Caki2 (cell line): ENCODE measurements at regions not wholly inside any gene's neighbourhood (a gene's known extent, or its start where the extent isn't known, plus 50 kb on each side); places are given as distances from the start of the nearest gene placed in this dataset.
"Not testable (repeated sequence)": the region's sequence is repeated elsewhere in the genome, so short reads cannot be mapped to it uniquely, and the experiment has no call there.

ENCODE experiments used
- DNase-seq: peaks from one replicate; pipeline ENCODE4 v3.0.0-alpha.2; 2015; ENCODE audit warnings: low read depth
- in situ Hi-C: cut with HindIII; loops from 2 replicates; pipeline ENCODE4 v1.10.0; 2016; ENCODE audit warnings: low sequenced_read_pairs, low pct_unique_long_range_greater_than_20kb, mixed read lengths

DNA sequence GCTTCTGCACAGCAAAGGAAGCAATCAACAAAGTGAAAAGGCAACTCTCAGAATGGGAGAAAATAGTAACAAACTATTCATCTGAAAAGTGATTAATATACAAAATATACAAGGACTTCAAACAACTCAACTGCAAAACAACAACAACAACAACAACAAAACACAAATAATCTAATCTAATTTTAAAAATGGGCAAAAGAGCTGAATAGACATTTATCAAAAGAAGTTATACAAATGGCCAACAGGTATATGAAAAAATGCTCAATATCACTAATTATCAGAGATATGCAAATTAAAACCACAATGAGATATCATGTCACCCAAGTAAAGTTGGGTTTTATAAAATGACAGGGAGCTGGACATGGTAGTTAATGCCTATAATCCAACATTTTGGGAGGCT is 602.8 kb upstream of the DIAPH2 start:
- no peak for DNase-seq
- in situ Hi-C loops, result no loop called here

DNA sequence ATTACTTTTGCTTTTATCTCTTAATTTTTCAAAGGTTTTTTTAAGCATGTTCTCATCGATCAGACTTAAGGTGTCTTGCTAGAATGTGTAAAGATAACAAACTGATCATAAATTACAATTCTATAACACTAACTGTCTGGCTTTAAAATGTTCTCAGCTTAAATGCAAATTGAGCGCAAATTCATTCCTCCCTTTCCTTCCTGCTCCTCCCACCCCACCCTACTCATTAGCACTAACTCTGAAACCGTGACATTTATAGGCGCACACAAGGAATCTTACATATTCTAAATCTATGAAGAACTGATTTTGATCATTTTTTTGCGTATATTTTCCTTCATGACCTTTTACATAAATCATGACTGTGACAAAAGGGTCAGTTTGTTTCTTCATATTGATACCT is 590.0 kb upstream of the DIAPH2 start:
- in situ Hi-C loops, result no loop called here
- no peak for DNase-seq

DNA sequence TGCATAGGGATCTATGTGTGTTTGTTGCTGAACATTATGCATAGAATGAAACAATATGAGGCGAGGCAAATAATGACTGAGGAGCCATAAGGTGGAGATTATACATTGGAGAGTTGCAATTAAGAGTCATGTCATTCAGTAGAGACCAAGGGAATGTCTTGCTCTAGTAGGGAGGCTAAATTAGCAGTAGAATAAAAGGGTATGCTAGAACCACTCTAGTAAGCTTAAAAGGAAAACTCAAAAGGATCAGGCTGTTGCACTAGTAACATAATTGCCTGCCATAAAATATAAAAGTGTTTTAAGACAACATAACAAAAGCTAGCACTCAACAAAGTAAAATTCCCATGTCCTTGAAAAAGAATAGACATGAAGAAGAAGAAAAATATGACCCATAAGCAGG is 586.2 kb upstream of the DIAPH2 start:
- no peak for DNase-seq
- in situ Hi-C loops, result no loop called here

DNA sequence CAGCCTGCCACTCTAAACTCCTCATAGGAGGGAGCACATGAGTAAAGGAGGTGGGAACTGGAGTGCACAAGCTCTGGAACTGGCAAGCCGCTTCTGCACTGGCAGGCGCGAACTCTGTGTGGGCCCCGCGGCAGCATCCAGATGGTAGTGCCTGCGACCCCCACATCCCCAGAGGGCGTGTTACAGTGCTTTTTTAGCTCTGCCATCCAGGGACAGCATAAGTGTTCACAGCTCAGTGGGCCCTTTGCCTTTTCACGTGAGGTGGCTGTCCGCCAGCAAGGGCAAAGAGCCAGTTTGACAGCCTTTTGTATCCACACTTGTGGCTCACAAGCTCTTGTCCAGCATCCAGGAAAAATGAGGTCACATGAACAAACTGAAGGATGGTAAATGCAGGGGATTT is 581.6 kb upstream of the DIAPH2 start:
- DNase-seq, result no peak
- in situ Hi-C loops, result no loop called here

DNA sequence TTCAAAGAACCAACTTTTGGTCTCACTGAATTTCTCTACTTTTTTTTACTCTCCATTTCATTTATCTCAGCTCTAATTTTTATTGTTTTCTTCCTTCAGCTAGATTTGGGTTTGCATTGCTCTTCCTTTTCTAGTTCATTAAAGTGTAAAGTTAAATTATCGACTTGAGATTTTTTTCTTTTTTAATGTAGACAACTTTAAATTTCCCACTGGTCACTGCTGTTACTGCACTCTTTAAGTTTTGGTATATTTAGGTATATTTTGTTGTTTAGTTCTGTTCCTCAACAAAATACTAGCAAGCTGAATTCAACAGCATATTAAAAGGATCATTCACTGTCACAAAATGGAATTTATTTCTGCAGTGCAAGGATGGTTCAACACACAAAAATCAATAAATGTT is 572.0 kb upstream of the DIAPH2 start:
- in situ Hi-C loops, result no loop called here
- DNase-seq, result no peak

DNA sequence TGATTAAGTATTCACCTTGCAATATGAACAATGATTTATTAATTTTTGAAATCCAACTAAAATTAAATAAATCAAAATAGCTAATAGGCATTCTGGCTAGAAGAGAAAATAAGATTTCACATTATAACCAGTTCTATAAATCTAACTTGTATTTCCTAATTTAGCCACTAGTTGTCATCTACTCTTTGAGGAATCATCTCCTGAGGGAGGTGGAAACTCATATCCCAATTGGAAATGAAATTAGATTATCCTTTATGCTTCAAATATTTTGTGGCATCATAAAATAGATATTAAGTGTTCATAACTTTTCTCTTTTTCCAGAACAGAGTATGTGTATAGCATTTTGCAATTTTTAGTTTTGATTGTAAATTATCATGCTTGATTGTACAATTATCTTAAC is 558.5 kb upstream of the DIAPH2 start:
- in situ Hi-C loops, result no loop called here
- no peak for DNase-seq

DNA sequence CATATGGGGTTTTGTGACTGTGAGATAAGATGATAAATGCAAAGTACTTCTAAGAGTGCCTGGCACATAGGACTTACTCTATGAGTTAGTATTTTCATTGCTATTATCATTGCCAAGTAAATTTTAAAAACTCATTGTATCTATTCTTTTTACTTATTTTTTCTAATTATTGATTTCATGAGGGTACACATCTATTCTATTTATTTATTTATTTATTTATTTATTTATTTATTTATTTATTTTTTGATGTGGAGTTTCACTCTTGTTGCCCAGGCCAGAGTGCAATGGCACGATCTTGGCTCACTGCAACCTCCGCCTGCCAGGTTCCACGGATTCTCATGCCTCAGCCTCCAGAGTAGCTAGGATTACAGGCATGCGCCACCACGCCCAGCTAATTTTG is 556.6 kb upstream of the DIAPH2 start:
- DNase-seq, in situ Hi-C loops: not testable (repeated sequence)

DNA sequence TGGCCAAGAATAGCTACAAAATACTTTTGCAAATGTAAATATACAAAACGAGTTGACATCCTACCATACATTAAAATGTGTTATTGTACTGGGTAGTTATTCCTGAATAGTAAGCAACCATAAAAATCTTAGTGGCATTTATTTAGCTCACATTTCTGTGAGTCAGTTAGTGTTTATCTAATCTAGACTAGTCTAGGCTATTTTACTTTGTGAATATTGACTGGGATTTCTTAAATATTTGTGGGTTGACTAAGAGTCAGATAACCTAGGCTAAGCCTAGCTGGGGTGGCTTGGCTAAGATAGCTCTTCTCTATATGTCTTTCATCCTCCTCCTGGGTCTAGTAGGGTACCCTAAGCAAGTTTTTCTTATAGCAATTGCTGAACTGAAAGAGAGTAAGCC is 543.8 kb upstream of the DIAPH2 start:
- no peak for DNase-seq

DNA sequence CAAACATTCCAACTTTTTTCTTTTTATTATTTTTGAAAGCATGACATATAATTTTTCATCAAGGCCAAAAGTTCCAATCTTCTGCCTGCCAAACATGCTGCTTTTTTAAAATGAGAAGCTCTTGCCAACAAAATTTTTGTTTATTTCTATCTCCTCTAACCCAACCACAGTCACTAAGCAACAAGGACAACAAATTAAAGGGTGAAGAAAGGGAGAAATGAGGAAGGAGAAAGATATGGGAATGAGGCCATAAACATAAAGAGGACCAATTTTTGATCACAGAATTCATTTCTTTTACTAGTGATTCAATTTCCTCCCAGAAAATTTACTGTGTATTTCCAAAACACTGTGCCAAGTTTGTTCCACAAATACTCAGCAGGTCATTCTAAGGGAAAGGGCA is 537.0 kb upstream of the DIAPH2 start:
- in situ Hi-C loops, result no loop called here
- DNase-seq, result no peak

More for the DNA sequence above, 543.8 kb upstream of the DIAPH2 start:
- in situ Hi-C loops, result no loop called here

DNA sequence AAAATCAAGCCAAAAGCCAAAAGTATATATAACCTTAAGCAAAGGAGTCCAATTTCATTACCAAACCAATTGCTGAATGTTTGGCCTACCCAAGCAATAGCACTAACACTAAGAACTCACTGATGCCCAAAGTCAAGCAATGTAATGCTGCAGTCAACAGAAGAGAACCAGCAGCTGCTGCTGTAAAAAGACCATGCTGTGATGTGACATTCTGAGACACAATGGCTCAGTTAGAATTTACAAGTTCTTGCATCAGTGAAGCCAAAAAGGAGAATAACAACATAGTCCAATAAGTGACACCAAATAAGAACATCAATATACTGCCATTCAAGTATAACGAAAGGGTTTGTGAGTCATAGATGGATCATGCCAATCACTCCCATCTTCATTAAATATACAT is 514.0 kb upstream of the DIAPH2 start:
- no peak for DNase-seq
- in situ Hi-C loops, result no loop called here

DNA sequence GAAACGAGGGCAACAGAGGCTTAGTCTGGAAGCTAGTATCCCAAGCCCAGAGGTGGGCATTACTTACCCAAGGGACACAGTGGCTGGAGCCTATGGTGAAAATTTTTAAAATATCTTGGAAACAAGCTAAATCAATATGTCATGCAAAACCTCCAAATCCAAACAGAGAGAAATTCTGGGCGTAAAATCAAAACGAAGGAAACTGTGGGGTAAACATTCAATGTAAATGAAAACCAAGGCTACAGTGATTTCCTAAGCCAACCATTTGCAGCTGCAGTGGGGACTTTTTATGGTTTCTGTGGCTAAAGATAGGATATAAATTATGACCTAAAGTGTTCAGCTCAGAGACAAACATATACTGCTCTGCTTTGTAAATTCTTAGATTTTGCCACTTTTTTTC is 507.7 kb upstream of the DIAPH2 start:
- in situ Hi-C loops, result no loop called here
- no peak for DNase-seq

DNA sequence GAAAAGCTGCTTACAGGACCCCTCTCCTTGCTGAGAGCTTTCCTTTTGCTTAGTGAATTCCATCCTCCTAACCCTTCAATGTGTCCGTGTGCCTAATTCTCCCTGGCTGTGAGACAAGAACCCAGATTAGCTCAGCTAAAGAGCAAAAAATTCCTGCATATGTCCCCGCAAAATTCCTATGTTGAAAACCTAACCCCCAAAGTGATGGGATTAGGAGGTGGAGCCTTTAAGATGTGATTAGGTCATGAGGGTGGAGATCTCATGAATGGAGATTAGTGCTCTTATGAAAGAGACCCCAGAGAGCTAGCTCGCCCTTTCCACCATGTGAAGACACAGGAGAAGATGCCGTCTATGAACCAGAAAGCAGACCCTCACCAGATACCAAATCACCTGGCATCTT is 503.0 kb upstream of the DIAPH2 start:
- DNase-seq, result no peak

DNA sequence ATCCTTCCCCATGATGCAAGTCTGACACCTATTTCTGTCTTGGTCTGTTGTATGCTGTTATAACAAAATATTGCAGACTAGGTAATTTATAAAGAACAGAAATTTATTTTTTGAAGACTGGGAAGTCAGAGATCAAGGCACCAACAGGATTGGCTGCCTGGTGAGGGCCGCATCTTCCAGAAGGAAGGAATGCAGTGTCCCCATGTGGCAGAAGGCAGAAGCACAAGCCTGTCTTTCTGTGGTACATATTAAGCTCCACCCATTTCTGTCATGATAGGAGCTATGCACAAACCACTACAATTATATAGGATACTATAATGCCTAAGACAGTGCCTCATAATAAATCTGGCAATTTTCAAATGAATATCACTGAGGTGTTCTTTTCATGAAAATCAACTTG is 502.3 kb upstream of the DIAPH2 start:
- DNase-seq, result peak; percentile 22
- in situ Hi-C loops, result no loop called here

More for the DNA sequence above, 503.0 kb upstream of the DIAPH2 start:
- in situ Hi-C loops, result no loop called here

DNA sequence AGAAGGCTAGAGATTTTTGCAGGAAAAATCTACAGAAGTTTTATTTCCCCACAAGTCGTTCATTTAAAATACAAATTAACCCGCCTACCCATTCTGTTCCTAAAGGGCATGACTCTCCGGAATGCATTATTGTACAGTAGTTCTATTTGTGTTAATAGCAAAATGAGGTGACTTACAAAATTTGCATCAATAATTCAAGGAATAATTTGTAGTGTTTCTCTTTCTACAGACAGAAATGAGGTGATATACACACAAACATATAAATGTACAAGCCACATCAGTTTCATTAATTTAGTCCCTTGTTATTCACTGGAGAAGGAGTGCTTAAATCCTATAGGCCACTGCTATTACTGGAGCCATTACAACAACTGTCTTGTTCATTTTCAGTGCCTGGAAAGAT is 501.3 kb upstream of the DIAPH2 start:
- no peak for DNase-seq
- in situ Hi-C loops, result no loop called here

DNA sequence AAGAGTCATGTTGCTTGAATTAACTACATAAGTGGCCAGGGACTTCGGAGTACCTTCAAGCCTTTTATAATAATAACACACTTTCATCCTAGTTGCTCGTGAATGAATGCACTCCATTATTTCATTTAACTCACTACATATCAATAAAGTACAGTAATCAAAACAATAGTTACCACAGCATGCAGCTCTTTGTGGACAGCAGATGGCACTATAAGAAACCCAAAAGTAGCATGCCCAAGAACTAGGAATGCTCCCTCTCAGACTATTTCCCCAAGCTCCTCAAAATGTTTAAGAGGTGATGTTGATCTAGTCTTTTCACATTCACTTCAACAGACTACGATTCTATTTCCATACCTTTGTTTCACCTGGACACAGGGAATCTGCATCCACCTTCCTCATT is 500.8 kb upstream of the DIAPH2 start:
- DNase-seq, result no peak
- in situ Hi-C loops, result no loop called here

DNA sequence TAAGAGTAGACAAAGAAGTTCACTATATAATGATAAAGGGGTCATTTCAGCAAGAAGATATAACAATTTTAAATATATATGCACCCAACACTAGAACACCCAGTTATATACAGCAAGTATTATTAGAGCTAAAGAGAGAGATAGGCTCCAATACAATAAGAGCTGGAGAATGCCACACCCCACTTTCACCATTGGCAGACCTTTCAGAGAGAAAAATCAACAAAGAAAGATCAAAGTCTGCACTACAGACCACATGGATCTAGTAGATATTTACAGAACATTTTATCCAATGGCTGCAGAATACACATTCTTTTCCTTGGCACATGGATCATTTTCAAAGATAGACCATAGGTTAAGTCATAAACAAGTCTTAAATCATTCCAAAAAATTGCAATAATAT is 479.7 kb upstream of the DIAPH2 start:
- in situ Hi-C loops, result no loop called here
- DNase-seq, result no peak

DNA sequence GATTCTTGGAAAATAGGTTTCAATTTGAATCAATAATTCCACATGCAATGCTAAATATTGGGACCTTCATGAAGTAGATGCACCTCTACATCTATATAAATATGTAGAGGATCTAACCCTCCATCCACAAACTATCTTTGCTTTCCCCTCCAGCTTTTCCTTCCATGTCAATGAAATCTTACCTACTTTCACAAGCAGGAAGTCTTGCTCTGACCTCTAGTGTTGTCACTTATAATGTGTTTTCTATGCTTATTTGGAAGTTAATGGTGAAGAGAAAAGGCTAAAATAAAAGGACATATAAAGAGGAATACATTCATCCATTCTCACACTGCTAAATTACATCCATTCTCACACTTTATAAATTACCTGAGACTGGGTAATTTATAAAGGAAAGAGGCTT is 472.7 kb upstream of the DIAPH2 start:
- DNase-seq, result no peak
- in situ Hi-C loops, result no loop called here

DNA sequence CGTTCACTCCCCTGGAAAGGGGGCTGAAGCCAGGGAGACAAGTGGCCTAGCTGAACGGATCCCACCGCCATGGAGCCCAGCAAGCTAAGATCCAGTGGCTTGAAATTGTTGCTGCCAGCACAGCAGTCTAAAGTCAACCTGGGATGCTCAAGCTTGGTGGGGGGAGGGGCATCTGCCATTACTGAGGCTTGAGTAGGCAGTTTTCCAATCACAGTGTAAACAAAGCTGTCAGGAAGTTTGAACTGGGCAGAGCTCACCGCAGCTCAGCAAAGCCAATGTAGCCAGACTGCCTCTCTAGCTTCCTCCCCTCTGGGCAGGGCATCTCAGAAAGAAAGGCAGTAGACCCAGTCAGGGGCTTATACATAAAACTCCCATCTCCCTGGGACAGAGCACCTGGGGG is 470.0 kb upstream of the DIAPH2 start:
- in situ Hi-C loops, DNase-seq: not testable (repeated sequence)

DNA sequence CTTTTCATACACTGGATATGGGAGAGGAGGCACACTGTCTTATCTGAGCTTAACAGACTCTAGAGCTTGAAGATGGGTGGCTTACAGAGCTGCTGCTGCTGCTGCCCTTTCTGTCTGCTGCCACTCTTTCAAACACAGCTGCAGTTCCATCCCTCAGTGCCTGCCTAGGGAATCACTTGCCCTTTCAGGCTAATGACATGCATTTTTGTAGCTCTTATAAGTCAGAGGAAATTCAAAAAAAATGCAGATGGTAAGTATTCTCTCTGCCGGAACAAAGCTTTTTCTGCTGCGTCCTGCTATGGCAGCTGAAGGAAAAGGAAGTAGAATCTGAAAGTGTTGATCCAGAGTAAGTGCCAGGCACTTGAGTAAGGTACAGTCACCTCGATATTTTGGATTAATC is 460.4 kb upstream of the DIAPH2 start:
- no peak for DNase-seq
- in situ Hi-C loops, result no loop called here

DNA sequence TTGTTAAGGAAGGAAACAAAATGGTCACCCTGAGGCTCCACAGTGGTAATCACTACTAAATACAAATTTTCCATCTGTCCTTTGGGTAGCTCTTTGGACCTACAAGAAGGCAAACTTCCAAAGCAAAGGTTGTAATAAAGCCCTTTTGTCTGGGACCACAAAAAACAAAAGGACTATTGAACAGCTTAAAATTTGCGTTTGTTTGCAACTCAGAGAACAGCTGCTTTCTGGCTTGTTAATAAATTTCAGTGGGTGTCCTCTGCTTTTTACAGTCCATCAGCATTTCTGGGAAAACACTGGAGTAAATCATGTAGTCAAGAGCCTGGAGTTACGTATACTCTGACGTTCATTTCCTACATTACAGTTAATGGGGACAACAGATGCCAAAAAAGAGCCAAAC is 439.7 kb upstream of the DIAPH2 start:
- no peak for DNase-seq

DNA sequence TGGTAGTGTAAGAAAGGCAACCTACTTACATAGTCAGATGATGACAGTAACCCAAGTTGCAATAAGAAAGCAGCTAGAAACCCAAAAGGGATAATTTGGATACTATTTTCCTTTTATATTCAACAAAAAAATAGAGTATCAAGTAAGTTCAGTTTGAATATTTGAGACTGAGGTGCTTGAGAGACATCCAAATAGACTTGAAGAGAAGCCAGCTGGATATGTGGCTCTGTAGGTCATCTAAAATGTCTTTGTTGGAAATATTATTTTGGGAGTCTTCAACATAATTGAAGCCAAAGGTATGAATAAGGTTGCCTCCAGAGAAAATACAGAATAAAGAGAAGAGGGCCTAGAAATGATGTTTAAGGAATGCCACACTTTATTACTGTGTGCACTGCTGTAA is 438.2 kb upstream of the DIAPH2 start:
- DNase-seq, result no peak
- in situ Hi-C loops, result no loop called here

More for the DNA sequence above, 439.7 kb upstream of the DIAPH2 start:
- in situ Hi-C loops, result no loop called here
